ENCODE measurements at regions not wholly inside any gene's neighbourhood (a gene's known extent, or its start where the extent isn't known, plus 50 kb on each side); places are given as distances from the start of the nearest gene placed in this dataset.

GRCh38 chr6:141498977-141499376 lies 633.7 kb upstream of the GJE1 start:
- no peak overlapping the region for H2BK120ac ChIP-seq (ENCODE audit: low read depth, low read length)
- no peaks in the 10 kb centered on the region for H3K27me3 ChIP-seq (ENCODE audit: insufficient read depth, low read length, poor library complexity)
- no peak overlapping the region for H3K27ac ChIP-seq (ENCODE audit: low read depth, low read length)
- DNase-seq = no peak
- H2BK15ac ChIP-seq (replicated peaks; ENCODE audit: low read depth) = no peak overlapping the region
- H3K18ac ChIP-seq (ENCODE audit: low read length) = no peak overlapping the region
- WGBS (ENCODE audit: extremely low coverage, insufficient coverage, low lambda C conversion rate) = no CpG with 5 or more reads among the region's 3 CpGs
- no peak overlapping the region for H3K4ac ChIP-seq (ENCODE audit: low read depth, low read length)
- no peak overlapping the region for H3K23ac ChIP-seq (ENCODE audit: low read length)
- no peak overlapping the region for H4K5ac ChIP-seq (ENCODE audit: low read length)
- no peaks in the 10 kb centered on the region for H3K79me2 ChIP-seq (ENCODE audit: control insufficient read depth, insufficient read depth, low read length)
- no peak overlapping the region for H3K4me2 ChIP-seq (ENCODE audit: low read length)
- H3K9ac ChIP-seq (ENCODE audit: low read length) = no peak overlapping the region
- no peaks in the 10 kb centered on the region for H3K4me1 ChIP-seq (ENCODE audit: control insufficient read depth, low read depth, low read length)
- no peak overlapping the region for H3K4me3 ChIP-seq (ENCODE audit: low read length)
- no peaks in the 10 kb centered on the region for H3K36me3 ChIP-seq (ENCODE audit: control insufficient read depth, insufficient read depth, low read length)
- H2BK5ac ChIP-seq (ENCODE audit: low read length) = no peak overlapping the region
- no peak overlapping the region for H4K8ac ChIP-seq (ENCODE audit: low read depth, low read length)
- no peak overlapping the region for H2AK5ac ChIP-seq (ENCODE audit: low read length)
- H3K56ac ChIP-seq (ENCODE audit: low read length) = no peak overlapping the region
- H3K79me1 ChIP-seq (ENCODE audit: low read length) = no peaks in the 10 kb centered on the region

DNA sequence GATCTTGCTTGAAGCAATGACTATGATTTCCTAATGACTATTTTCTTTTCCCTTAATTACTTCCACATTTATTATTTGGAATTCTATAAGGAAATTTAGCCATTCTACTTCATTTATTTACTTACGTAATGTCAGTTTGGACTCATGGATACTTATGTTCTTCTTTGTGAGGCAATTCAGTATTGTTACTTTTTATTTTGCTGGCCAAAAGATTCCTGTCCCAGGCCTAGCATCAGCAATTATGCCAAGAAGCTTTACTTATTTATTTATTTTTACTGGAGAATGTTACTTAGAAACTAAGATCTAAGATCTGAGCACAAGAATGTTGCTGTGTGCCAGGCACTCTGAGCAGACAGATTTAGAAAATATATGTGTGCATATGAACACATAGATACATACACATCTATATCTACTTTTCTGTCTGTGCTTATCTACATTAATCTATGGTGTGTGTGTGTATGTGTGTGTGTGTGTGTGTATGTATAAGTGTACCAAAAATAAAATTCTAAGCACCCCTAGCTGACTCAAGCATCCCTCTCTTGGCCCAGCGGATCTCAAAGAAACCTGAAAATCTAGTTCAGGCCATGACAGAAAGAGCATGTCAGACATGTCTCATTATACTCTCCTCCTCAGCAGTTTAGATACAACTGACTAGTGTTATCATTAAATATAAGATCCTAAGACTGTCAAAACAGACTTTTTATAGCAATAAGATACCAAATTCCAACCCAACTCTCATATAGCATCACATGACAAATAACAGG lies 640.0 kb upstream of the GJE1 start:
- Histone ChIP-seq H3K79me1 (ENCODE audit: low read length) (no peaks in the 10 kb centered on the region), H3K4ac (ENCODE audit: low read depth, low read length) (no peak overlapping the region), H2BK120ac (ENCODE audit: low read depth, low read length) (no peak overlapping the region), H4K8ac (ENCODE audit: low read depth, low read length) (no peak overlapping the region), H3K27me3 (ENCODE audit: insufficient read depth, low read length, poor library complexity) (no peaks in the 10 kb centered on the region), H3K79me2 (ENCODE audit: control insufficient read depth, insufficient read depth, low read length) (no peaks in the 10 kb centered on the region), H4K5ac (ENCODE audit: low read length) (no peak overlapping the region), H2BK5ac (ENCODE audit: low read length) (no peak overlapping the region), H3K27ac (ENCODE audit: low read depth, low read length) (no peak overlapping the region), H3K4me2 (ENCODE audit: low read length) (no peak overlapping the region), H3K36me3 (ENCODE audit: control insufficient read depth, insufficient read depth, low read length) (no peaks in the 10 kb centered on the region), H2AK5ac (ENCODE audit: low read length) (no peak overlapping the region), H3K4me1 (ENCODE audit: control insufficient read depth, low read depth, low read length) (no peaks in the 10 kb centered on the region), H3K4me3 (ENCODE audit: low read length) (no peak overlapping the region), H3K23ac (ENCODE audit: low read length) (no peak overlapping the region), H3K56ac (ENCODE audit: low read length) (no peak overlapping the region), H2BK15ac (replicated peaks; ENCODE audit: low read depth) (no peak overlapping the region), H3K9ac (ENCODE audit: low read length) (no peak overlapping the region), H3K18ac (ENCODE audit: low read length) (no peak overlapping the region)
- WGBS (ENCODE audit: extremely low coverage, insufficient coverage, low lambda C conversion rate) = no CpG with 5 or more reads among the region's 2 CpGs
- DNase-seq = no peak

DNA sequence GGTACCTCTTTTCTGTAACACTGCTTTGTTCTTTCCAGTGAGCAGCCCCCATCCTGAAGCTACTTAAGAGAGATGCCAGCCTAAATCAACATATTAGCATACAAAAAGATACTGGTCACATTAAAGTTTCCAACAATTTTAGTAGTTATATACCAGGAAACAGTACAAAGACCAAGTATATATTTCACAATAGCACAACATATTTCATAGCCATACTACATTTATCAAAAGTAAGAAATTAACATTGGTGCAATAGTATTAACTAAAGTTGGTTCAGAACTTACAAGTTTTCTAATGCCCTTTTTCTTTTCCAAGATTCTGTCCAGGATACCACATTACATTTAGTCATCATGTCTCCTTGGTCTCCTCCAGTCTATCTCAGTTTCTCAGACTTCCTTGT lies 641.0 kb upstream of the GJE1 start:
- H2BK15ac ChIP-seq (replicated peaks; ENCODE audit: low read depth) = no peak overlapping the region

GRCh38 chr6:141490982-141491381 lies 641.7 kb upstream of the GJE1 start:
- Histone ChIP-seq H2AK5ac (ENCODE audit: low read length) (no peak overlapping the region), H2BK120ac (ENCODE audit: low read depth, low read length) (no peak overlapping the region), H3K4me3 (ENCODE audit: low read length) (no peak overlapping the region), H3K79me1 (ENCODE audit: low read length) (no peaks in the 10 kb centered on the region), H4K8ac (ENCODE audit: low read depth, low read length) (no peak overlapping the region), H3K4me2 (ENCODE audit: low read length) (no peak overlapping the region), H2BK5ac (ENCODE audit: low read length) (no peak overlapping the region), H3K4ac (ENCODE audit: low read depth, low read length) (no peak overlapping the region), H3K79me2 (ENCODE audit: control insufficient read depth, insufficient read depth, low read length) (no peaks in the 10 kb centered on the region), H3K9ac (ENCODE audit: low read length) (no peak overlapping the region), H3K23ac (ENCODE audit: low read length) (no peak overlapping the region), H3K27ac (ENCODE audit: low read depth, low read length) (no peak overlapping the region), H2BK15ac (replicated peaks; ENCODE audit: low read depth) (no peak overlapping the region), H3K27me3 (ENCODE audit: insufficient read depth, low read length, poor library complexity) (no peaks in the 10 kb centered on the region), H4K5ac (ENCODE audit: low read length) (no peak overlapping the region), H3K56ac (ENCODE audit: low read length) (no peak overlapping the region), H3K4me1 (ENCODE audit: control insufficient read depth, low read depth, low read length) (no peaks in the 10 kb centered on the region), H3K36me3 (ENCODE audit: control insufficient read depth, insufficient read depth, low read length) (no peaks in the 10 kb centered on the region), H3K18ac (ENCODE audit: low read length) (no peak overlapping the region)
- DNase-seq = no peak
- WGBS (ENCODE audit: extremely low coverage, insufficient coverage, low lambda C conversion rate) = no CpG with 5 or more reads among the region's 3 CpGs

More for the DNA sequence above, 641.0 kb upstream of the GJE1 start:
- Histone ChIP-seq H3K79me2 (ENCODE audit: control insufficient read depth, insufficient read depth, low read length) (no peaks in the 10 kb centered on the region), H2AK5ac (ENCODE audit: low read length) (no peak overlapping the region), H4K5ac (ENCODE audit: low read length) (no peak overlapping the region), H3K9ac (ENCODE audit: low read length) (no peak overlapping the region), H2BK120ac (ENCODE audit: low read depth, low read length) (no peak overlapping the region), H3K23ac (ENCODE audit: low read length) (no peak overlapping the region), H3K4me1 (ENCODE audit: control insufficient read depth, low read depth, low read length) (no peaks in the 10 kb centered on the region), H3K4me3 (ENCODE audit: low read length) (no peak overlapping the region), H4K8ac (ENCODE audit: low read depth, low read length) (no peak overlapping the region), H3K27ac (ENCODE audit: low read depth, low read length) (no peak overlapping the region), H2BK5ac (ENCODE audit: low read length) (no peak overlapping the region), H3K79me1 (ENCODE audit: low read length) (no peaks in the 10 kb centered on the region), H3K18ac (ENCODE audit: low read length) (no peak overlapping the region), H3K4me2 (ENCODE audit: low read length) (no peak overlapping the region), H3K36me3 (ENCODE audit: control insufficient read depth, insufficient read depth, low read length) (no peaks in the 10 kb centered on the region), H3K56ac (ENCODE audit: low read length) (no peak overlapping the region), H3K27me3 (ENCODE audit: insufficient read depth, low read length, poor library complexity) (no peaks in the 10 kb centered on the region), H3K4ac (ENCODE audit: low read depth, low read length) (no peak overlapping the region)
- DNase-seq = no peak

DNA sequence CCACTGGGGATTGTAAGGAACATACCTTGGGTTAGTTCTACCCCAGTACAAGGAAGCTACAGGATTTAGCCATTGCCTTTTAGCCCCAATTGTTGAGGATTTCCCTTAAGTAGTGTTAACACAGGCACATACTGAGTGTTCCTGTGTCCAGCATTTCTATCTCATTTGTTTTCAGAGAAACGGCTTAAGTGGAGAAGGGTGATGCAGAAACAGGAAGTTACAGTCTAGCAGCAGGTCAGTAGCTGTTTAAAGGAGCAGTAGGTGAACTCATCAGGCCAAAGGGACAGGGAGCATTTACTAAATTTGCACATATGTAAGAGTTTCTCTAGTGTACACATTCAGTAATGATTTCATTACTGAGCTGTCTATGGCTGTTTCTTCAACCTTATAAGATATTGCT lies 644.2 kb upstream of the GJE1 start:
- Histone ChIP-seq H3K18ac (ENCODE audit: low read length) (no peak overlapping the region), H3K79me2 (ENCODE audit: control insufficient read depth, insufficient read depth, low read length) (no peaks in the 10 kb centered on the region), H2BK15ac (replicated peaks; ENCODE audit: low read depth) (no peak overlapping the region), H3K27me3 (ENCODE audit: insufficient read depth, low read length, poor library complexity) (no peaks in the 10 kb centered on the region), H4K8ac (ENCODE audit: low read depth, low read length) (no peak overlapping the region), H3K4ac (ENCODE audit: low read depth, low read length) (no peak overlapping the region), H3K9ac (ENCODE audit: low read length) (no peak overlapping the region), H4K5ac (ENCODE audit: low read length) (no peak overlapping the region), H2BK5ac (ENCODE audit: low read length) (no peak overlapping the region), H3K79me1 (ENCODE audit: low read length) (no peaks in the 10 kb centered on the region), H3K4me2 (ENCODE audit: low read length) (no peak overlapping the region), H3K4me3 (ENCODE audit: low read length) (no peak overlapping the region), H2AK5ac (ENCODE audit: low read length) (no peak overlapping the region), H3K23ac (ENCODE audit: low read length) (no peak overlapping the region), H3K4me1 (ENCODE audit: control insufficient read depth, low read depth, low read length) (no peaks in the 10 kb centered on the region), H3K36me3 (ENCODE audit: control insufficient read depth, insufficient read depth, low read length) (no peaks in the 10 kb centered on the region), H3K27ac (ENCODE audit: low read depth, low read length) (no peak overlapping the region), H2BK120ac (ENCODE audit: low read depth, low read length) (no peak overlapping the region), H3K56ac (ENCODE audit: low read length) (no peak overlapping the region)
- DNase-seq = no peak
- no CpG with 5 or more reads among the region's 1 CpG for WGBS (ENCODE audit: extremely low coverage, insufficient coverage, low lambda C conversion rate)

DNA sequence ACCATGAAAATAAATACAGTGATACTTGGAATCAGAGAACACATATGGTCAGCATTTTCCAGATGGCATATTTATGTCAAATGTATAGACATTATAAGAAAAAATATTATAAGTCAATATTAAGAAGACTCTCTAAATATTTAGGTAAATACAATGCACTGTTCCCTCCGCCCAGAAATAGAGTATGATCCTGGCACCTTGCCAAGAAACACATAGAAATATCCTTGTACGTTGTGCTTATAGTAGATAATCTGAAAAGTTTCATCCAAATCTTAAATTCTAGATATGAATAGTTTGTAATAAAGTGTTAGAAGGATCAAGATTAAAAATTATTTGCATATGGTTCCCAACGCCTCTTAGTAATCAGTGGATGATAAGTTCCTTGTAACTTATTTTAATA lies 645.8 kb upstream of the GJE1 start:
- H3K4me1 ChIP-seq (ENCODE audit: control insufficient read depth, low read depth, low read length) = no peaks in the 10 kb centered on the region
- no peaks in the 10 kb centered on the region for H3K79me1 ChIP-seq (ENCODE audit: low read length)
- H3K56ac ChIP-seq (ENCODE audit: low read length) = no peak overlapping the region
- no peak overlapping the region for H4K8ac ChIP-seq (ENCODE audit: low read depth, low read length)
- H3K36me3 ChIP-seq (ENCODE audit: control insufficient read depth, insufficient read depth, low read length) = no peaks in the 10 kb centered on the region
- no peak overlapping the region for H3K4ac ChIP-seq (ENCODE audit: low read depth, low read length)
- H2BK15ac ChIP-seq (replicated peaks; ENCODE audit: low read depth) = no peak overlapping the region
- H3K79me2 ChIP-seq (ENCODE audit: control insufficient read depth, insufficient read depth, low read length) = no peaks in the 10 kb centered on the region
- H3K9ac ChIP-seq (ENCODE audit: low read length) = no peak overlapping the region
- no peak overlapping the region for H4K5ac ChIP-seq (ENCODE audit: low read length)
- no peak overlapping the region for H3K4me2 ChIP-seq (ENCODE audit: low read length)
- no peak overlapping the region for H2BK120ac ChIP-seq (ENCODE audit: low read depth, low read length)
- H3K4me3 ChIP-seq (ENCODE audit: low read length) = no peak overlapping the region
- no peak overlapping the region for H3K23ac ChIP-seq (ENCODE audit: low read length)
- DNase-seq = no peak
- H2BK5ac ChIP-seq (ENCODE audit: low read length) = no peak overlapping the region
- H2AK5ac ChIP-seq (ENCODE audit: low read length) = no peak overlapping the region
- no CpG with 5 or more reads among the region's 3 CpGs for WGBS (ENCODE audit: extremely low coverage, insufficient coverage, low lambda C conversion rate)
- no peak overlapping the region for H3K18ac ChIP-seq (ENCODE audit: low read length)
- H3K27me3 ChIP-seq (ENCODE audit: insufficient read depth, low read length, poor library complexity) = no peaks in the 10 kb centered on the region
- no peak overlapping the region for H3K27ac ChIP-seq (ENCODE audit: low read depth, low read length)

Data from mesendoderm (in vitro differentiated cells).